Peyer's patch (tissue), 4 donors: ENCODE measurements at regions not wholly inside any gene's neighbourhood (a gene's known extent, or its start where the extent isn't known, plus 50 kb on each side); places are given as distances from the start of the nearest gene placed in this dataset.
"Not testable (repeated sequence)": the region's sequence is repeated elsewhere in the genome, so short reads cannot be mapped to it uniquely, and the experiment has no call there.

ENCODE experiments used
- CTCF ChIP-seq, 6 experiments: fragments of 450-650 bp in 4 of 6; fragments of 200-600 bp in 2 of 6; sonication (generic) in 1 of 6; IDR thresholded peaks; one replicate each; pipeline ENCODE4 v1.5.1; 2017 to 2019; ENCODE audit warnings: antibody characterized with exemption in 6 of 6, mild to moderate bottlenecking in 3 of 6, moderate library complexity in 1 of 6
- POLR2A ChIP-seq, 2 donors: fragments of 450-650 bp; IDR thresholded peaks; one replicate each; pipeline ENCODE4 v1.5.1; 2017; ENCODE audit warnings: antibody characterized with exemption in 2 of 2, mild to moderate bottlenecking in 2 of 2, moderate library complexity in 2 of 2

GRCh38 chr16:13739621-13740373, 180.2 kb upstream of the ERCC4 start:
- not testable (repeated sequence) for TF ChIP-seq CTCF, POLR2A (IDR thresholded peaks at IDR 0.05)
